ENCODE measurements at regions not wholly inside any gene's neighbourhood (a gene's known extent, or its start where the extent isn't known, plus 50 kb on each side); places are given as distances from the start of the nearest gene placed in this dataset.

- Histone ChIP-seq H3K36me3 (ENCODE audit: control insufficient read depth, insufficient read depth, low read length) (no peaks in the 10 kb centered on the region), H3K9ac (ENCODE audit: low read depth, low read length) (no peak overlapping the region), H3K4me1 (ENCODE audit: control insufficient read depth, insufficient read depth, low read length) (peaks cover 19% of the 10 kb centered on the region), H3K27me3 (ENCODE audit: control insufficient read depth, insufficient read depth, low read length) (no peaks in the 10 kb centered on the region), H3K4me3 (ENCODE audit: low read depth, low read length) (no peak overlapping the region), H3K27ac (ENCODE audit: low read depth, low read length) (no peak overlapping the region), H3K9me3 (ENCODE audit: control insufficient read depth, insufficient read depth, low read length) (no peaks in the 10 kb centered on the region)
Observed at GRCh38 chr4:97507587-97508245, 635.6 kb downstream of the STPG2 start.

Data from HUES48 (cell line).